Adipose tissue (tissue), 3 donors: ENCODE measurements at regions not wholly inside any gene's neighbourhood (a gene's known extent, or its start where the extent isn't known, plus 50 kb on each side); places are given as distances from the start of the nearest gene placed in this dataset.
"Not testable (repeated sequence)": the region's sequence is repeated elsewhere in the genome, so short reads cannot be mapped to it uniquely, and the experiment has no call there.

Experiments
- H3K27ac ChIP-seq: one replicate; pipeline ENCODE4 v1.5.1; 2013; ENCODE audit warnings: low read depth, low read length
- WGBS, 3 donors: extraction: QIAGEN DNeasy Blood & Tissue Kit; methylation state at CpG; one replicate each; pipeline ENCODE4 v1.1.7; 2013; 5-methylcytosine and 5-hydroxymethylcytosine counted together
- donor health status: healthy with polysubstance abuse.
- donor health status: Bipolar disorder and iron deficiency.
- donor health status: healthy.

- WGBS, 3 donors: 79 to 95% (median 80%) methylated on average over 4 of the region's 4 CpGs
- H3K27ac ChIP-seq: not testable (repeated sequence)
Measured at GRCh38 chr20:4310616-4311015, 61.5 kb upstream of the ADRA1D start.

GRCh38 chr20:4306206-4306605, 57.1 kb upstream of the ADRA1D start:
- WGBS, 3 donors: 83 to 94% (median 87%) methylated on average over 2 of the region's 2 CpGs
- no peak overlapping the region for H3K27ac ChIP-seq

- H3K27ac ChIP-seq: no peak overlapping the region
- WGBS, 3 donors: 54 to 70% (median 65%) methylated on average over 5 of the region's 5 CpGs
Measured at GRCh38 chr20:4305091-4305490, 56.0 kb upstream of the ADRA1D start.

- WGBS, 3 donors: 85 to 92% (median 92%) methylated on average over 5 of the region's 5 CpGs
- no peak overlapping the region for H3K27ac ChIP-seq
Measured at GRCh38 chr20:4304601-4305000, 55.5 kb upstream of the ADRA1D start.

- H3K27ac ChIP-seq: no peak overlapping the region
- 73 to 90% (median 90%) methylated on average over 7 of the region's 7 CpGs for WGBS, 3 donors
Measured at GRCh38 chr20:4303136-4303535, 54.0 kb upstream of the ADRA1D start.

GRCh38 chr20:4300921-4301320, 51.8 kb upstream of the ADRA1D start:
- no peak overlapping the region for H3K27ac ChIP-seq
- WGBS, 3 donors: 57 to 95% (median 94%) methylated on average over 1 of the region's 1 CpG

- WGBS, 3 donors: 97 to 99% (median 98%) methylated on average over 2 of the region's 2 CpGs
- no peak overlapping the region for H3K27ac ChIP-seq
Measured at GRCh38 chr20:4300401-4300800, 51.3 kb upstream of the ADRA1D start.

- no peak overlapping the region for H3K27ac ChIP-seq
- WGBS, 3 donors: 56 to 64% (median 57%) methylated on average over 2 of the region's 2 CpGs
Measured at GRCh38 chr20:4299773-4300172, 50.7 kb upstream of the ADRA1D start.

- WGBS, 3 donors: 81 to 100% (median 94%) methylated on average over 1 of the region's 1 CpG
Measured at GRCh38 chr20:4299216-4299615, 50.1 kb upstream of the ADRA1D start.

More at GRCh38 chr20:4299216-4299615, 50.1 kb upstream of the ADRA1D start:
- no peak overlapping the region for H3K27ac ChIP-seq
